Mammary epithelial cell (primary cell): ENCODE measurements at regions not wholly inside any gene's neighbourhood (a gene's known extent, or its start where the extent isn't known, plus 50 kb on each side); places are given as distances from the start of the nearest gene placed in this dataset.

Experiments
- EZH2 ChIP-seq: IDR thresholded peaks from 2 replicates; pipeline ENCODE4 v1.6.1; 2012; ENCODE audit warnings: low read length, inconsistent platforms, borderline replicate concordance
- TF ChIP-seq, protein P1 (sequence below), 2 donors: IDR thresholded peaks in 1 of 2; conservative IDR thresholded peaks in 1 of 2; 2 replicates each; pipeline ENCODE4 v1.5.1; 2011 to 2012; ENCODE audit warnings: inconsistent platforms in 2 of 2, low read length in 2 of 2, mild to moderate bottlenecking in 2 of 2, control low read depth in 1 of 2, low read depth in 1 of 2; ENCODE audit not compliant: insufficient read depth in 1 of 2; ENCODE audit errors: extremely low read depth in 1 of 2

DNA sequence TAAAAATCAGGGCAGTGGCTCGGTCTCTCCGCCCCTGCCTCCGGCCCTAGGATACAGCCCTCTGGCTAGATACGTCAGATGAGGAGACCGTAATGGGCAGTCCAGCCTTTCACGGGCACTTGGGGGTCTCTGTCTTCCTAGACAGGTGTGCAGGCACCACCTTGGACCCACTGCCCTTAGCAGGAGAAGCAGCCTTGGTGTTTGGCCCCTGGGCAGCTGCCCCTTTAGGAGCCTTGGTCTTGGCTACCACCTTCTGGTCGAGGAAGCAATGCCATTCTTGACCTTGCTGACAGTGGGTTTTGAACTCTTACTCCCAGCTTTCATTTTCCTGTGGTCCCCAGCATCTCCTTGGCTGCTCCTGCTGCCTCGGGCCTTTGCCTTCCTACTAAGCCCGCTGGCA lies 149.7 kb upstream of the FRMD4B start:
- TF ChIP-seq, protein P1, sequence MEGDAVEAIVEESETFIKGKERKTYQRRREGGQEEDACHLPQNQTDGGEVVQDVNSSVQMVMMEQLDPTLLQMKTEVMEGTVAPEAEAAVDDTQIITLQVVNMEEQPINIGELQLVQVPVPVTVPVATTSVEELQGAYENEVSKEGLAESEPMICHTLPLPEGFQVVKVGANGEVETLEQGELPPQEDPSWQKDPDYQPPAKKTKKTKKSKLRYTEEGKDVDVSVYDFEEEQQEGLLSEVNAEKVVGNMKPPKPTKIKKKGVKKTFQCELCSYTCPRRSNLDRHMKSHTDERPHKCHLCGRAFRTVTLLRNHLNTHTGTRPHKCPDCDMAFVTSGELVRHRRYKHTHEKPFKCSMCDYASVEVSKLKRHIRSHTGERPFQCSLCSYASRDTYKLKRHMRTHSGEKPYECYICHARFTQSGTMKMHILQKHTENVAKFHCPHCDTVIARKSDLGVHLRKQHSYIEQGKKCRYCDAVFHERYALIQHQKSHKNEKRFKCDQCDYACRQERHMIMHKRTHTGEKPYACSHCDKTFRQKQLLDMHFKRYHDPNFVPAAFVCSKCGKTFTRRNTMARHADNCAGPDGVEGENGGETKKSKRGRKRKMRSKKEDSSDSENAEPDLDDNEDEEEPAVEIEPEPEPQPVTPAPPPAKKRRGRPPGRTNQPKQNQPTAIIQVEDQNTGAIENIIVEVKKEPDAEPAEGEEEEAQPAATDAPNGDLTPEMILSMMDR (conservative IDR thresholded peaks at IDR 0.05 in 1 of 2, IDR thresholded peaks at IDR 0.05 in 1 of 2; ENCODE audit: extremely low read depth in 1 of 2, insufficient read depth in 1 of 2, low read depth in 1 of 2, low read length in 2 of 2): no peak
- no peak for TF ChIP-seq EZH2
